Keratinocyte (primary cell): ENCODE measurements at regions not wholly inside any gene's neighbourhood (a gene's known extent, or its start where the extent isn't known, plus 50 kb on each side); places are given as distances from the start of the nearest gene placed in this dataset.
"Not testable (repeated sequence)": the region's sequence is repeated elsewhere in the genome, so short reads cannot be mapped to it uniquely, and the experiment has no call there.

Source experiments
- CTCF ChIP-seq, 3 experiments: IDR thresholded peaks in 1 of 3; conservative IDR thresholded peaks in 1 of 3; optimal IDR thresholded peaks in 1 of 3; 2 replicates in 2 of 3; 3 replicates in 1 of 3; pipeline versions ENCODE3 to v1.5.1; 2011; ENCODE audit warnings: low read length in 3 of 3, mild to moderate bottlenecking in 3 of 3, moderate library complexity in 2 of 3, control low read depth in 1 of 3, inconsistent platforms in 1 of 3; ENCODE audit not compliant: insufficient read depth in 2 of 3; ENCODE audit errors: extremely low read depth in 1 of 3
- EZH2 ChIP-seq: IDR thresholded peaks from one replicate; pipeline ENCODE4 v1.6.1; 2012; ENCODE audit warnings: inconsistent platforms, mild to moderate bottlenecking, low read length, moderate library complexity

GRCh38 chr6:126726454-126726853 lies 386.5 kb downstream of the CENPW start:
- TF ChIP-seq EZH2; CTCF (optimal IDR thresholded peaks at IDR 0.05 in 1 of 3, IDR thresholded peaks at IDR 0.05 in 1 of 3, conservative IDR thresholded peaks at IDR 0.05 in 1 of 3; ENCODE audit: extremely low read depth in 1 of 3, insufficient read depth in 2 of 3, low read length in 3 of 3): not testable (repeated sequence)
